HG02678 (cell line): ENCODE measurements at regions not wholly inside any gene's neighbourhood (a gene's known extent, or its start where the extent isn't known, plus 50 kb on each side); places are given as distances from the start of the nearest gene placed in this dataset.
"Not testable (repeated sequence)": the region's sequence is repeated elsewhere in the genome, so short reads cannot be mapped to it uniquely, and the experiment has no call there.

Experiments used
- ATAC-seq: cut with Tn5 transposase; IDR thresholded peaks from one replicate; pipeline ENCODE4 v1.9.1; 2021; ENCODE audit warnings: mild to moderate bottlenecking, moderate library complexity; ENCODE audit not compliant: unreplicated experiment

- ATAC-seq = no peak
These were observed 130.4 kb upstream of the PAK3 start for GRCh38 chrX:110965409-110966090.

- no peak for ATAC-seq
These were observed 131.2 kb upstream of the PAK3 start for GRCh38 chrX:110964786-110965185.

GRCh38 chrX:110962451-110962850, 133.5 kb upstream of the PAK3 start:
- no peak for ATAC-seq

GRCh38 chrX:110955706-110956105, 140.3 kb upstream of the PAK3 start:
- ATAC-seq = no peak

- no peak for ATAC-seq
These were observed 141.4 kb upstream of the PAK3 start for GRCh38 chrX:110954428-110955100.

DNA sequence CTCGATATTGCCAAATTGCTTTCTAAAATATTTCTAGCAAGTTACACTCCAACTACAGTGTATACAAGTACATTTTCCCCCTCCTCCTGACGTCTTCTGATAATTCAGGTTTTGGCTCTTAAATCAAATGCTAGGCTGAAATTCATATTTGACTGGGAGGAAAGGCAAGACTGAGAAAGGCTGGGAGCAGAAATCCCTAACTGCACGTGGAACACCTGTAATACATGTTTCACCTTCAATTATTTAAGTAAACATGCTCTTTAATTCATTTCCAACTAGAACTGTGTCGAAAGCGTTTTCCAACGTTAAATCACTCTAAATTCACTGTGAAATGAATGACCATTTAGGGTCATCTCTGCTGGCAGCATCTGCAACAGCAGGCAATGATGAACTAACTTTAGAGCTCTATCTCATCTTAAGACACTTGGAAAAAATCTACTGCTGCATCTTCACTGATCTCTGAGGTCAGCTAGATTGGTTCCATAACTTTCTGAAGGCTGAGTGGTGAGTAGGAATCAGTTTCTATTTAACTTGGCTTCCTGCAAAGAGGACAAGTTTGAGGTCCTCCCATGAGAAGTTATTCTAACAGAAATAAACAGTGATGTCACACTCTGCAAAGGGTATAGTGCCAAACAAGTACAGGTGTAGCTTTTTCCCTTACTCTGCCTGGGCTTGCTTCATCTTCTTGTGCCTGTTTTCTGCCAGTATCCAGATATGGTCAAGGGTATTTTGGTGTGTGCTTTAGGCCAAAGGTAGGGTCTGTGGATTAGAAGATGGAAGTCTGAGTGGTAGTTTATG, 144.3 kb upstream of the PAK3 start:
- ATAC-seq = no peak

DNA sequence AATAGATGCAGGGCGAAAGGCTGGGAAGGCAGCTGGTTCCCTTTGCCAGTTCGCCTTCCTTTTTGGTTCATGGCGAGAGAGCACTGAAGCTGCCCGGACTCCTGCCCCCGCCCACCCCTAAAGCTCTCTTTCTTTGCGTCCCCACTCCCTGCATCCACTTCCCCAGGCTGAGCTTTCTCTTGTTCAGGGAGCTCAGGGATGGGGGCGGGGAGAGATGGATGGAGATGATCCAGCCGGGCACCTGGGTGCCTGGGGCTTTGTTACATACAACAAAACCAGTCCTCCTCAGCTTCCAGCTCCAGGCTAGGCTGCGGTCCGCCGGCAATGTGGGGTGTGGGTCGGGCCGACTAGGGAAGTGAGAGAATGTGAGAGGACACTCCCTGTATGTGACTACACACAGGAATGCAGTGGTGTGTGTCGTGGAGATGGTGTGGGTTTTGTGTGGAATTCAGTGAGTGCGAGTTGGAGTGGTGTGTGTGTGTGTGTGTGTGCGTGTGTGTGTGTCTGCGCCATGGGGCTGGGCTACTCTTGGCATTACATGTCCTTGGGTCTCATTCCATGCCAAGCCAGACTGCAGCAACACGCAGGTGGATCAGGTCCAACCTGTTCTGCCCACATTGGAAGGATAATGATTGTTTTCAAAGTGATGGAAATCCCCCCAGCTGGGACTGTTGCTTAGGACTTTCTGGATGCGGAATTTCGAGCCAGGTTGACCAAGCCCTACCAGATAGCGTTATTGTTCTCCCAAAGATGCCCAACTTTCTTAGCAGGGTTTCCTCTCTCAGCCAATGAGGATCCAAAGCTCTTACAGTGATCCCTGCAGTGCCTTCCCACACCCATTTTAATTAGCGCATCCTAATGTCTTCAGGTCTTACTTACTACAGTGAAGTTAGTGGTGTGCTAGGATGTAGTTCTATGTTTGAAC, 149.4 kb upstream of the CHRDL1 start:
- ATAC-seq = no peak

GRCh38 chrX:110944311-110944750, 148.7 kb upstream of the CHRDL1 start:
- no peak for ATAC-seq

GRCh38 chrX:110941906-110942305, 146.3 kb upstream of the CHRDL1 start:
- no peak for ATAC-seq

- no peak for ATAC-seq
These were observed 143.5 kb upstream of the CHRDL1 start for GRCh38 chrX:110938977-110939732.

DNA sequence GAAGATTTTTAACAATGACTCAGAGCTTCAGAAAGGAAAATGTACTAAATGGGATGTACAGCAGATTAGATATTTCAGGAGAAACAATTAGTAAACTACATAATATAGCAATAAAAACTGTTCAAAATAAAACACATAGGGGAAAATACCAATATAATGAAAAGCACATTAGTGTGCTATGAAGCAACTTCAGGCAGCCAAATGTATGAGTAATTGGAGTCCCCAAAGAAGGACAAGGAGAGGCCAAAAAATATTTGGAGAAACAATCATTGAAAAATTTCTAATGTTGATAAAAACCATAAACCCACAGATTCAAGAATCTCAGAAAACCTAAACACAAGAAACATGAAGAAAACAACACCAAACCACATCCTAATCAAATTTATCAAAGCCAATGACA, 129.3 kb upstream of the CHRDL1 start:
- no peak for ATAC-seq

DNA sequence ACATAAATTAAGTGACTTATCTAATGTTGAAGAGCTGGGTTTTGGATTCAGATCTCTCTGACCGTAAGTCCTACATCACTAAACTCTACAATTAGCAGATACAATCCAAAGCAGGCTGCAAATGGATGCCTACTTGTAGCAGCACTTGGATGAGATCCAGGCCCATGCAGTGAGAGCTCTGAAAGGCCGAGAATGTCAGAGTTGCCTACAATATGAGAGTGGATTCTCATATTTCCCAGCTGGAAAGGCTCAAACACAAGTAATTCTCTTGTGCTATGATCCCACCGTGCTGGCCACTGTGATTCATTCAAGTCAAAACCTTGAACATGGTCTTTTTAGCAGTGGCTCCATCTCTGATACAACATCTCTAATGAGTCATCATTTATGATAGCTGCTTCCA, 125.4 kb upstream of the CHRDL1 start:
- no peak for ATAC-seq

DNA sequence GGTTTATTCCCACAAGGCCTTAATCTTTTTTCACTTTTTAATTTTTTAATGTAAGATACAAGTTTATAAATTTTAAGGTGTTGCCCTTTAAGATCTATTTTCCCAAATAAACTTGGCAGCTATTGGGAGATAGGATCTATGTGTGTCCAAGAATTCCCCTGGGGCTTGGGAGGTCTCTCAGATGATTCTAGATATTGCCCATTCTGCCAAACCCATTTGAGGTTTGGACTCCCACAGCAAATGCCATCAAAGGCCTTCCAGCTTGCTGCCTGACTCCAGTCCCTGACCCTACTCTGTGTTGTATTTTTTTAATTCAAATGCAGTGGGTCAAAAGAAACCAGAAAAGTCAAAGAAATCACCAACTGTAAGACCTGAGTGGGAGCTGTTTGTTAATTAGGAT, 120.0 kb upstream of the CHRDL1 start:
- no peak for ATAC-seq

DNA sequence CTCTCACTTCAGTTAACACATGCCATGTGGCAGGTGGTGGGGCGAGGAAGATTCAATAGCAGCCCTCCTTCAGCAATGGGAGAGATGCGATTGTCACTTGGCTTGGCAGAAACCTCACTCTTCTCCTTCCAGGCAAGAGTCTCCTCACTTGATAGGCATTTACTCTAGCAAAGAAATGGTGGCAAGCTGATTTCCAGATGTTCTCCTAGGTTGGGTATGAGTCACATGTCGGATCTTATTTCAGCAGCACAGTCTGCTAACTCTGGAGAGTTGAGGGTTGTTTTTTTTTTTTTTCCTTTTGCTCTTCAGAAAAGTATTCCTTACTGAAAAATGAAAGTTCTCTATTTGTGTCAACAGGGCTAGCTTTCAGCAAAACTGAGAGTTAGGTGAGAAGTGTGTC, 119.5 kb upstream of the CHRDL1 start:
- ATAC-seq = no peak

DNA sequence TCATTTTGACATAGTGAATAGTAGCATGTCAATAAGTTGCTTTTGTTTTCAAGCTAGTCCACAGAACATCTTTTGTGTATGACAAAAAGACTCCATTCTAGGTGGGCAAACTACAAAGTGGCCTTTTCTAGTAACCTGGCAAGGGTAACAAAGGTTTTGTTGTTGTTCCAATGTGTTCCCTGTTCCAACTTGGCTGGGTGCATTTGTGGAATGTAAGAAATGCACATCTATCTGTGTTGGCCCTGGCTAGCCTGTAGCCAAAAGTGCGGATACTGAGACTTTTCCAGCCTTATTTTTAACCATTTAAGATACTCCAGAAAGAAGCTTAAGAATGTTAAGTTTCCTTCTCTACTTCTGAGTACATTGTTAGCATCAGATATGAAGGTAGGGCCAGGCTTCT, 118.7 kb upstream of the CHRDL1 start:
- no peak for ATAC-seq

DNA sequence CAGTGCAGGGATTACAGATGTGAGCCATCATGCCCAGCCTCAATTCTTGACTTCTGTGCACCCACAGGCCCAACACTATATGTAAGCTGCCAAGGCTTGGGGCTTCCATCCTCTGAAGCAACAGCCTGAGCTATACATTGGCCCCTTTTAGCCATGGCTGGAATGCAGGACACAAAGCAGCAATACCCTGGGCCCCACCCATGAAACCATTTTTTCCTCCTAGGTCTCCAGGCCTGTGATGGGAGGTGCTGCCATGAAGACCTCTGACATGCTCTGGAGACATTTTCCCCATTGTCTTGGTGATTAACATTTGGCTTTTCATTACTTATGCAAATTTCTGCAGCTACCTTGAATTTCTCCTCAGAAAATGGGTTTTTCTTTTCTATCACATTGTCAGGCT, 109.1 kb upstream of the CHRDL1 start:
- not testable (repeated sequence) for ATAC-seq

- no peak for ATAC-seq
These were observed 86.4 kb upstream of the CHRDL1 start for GRCh38 chrX:110881971-110882370.

- no peak for ATAC-seq
These were observed 81.7 kb upstream of the CHRDL1 start for GRCh38 chrX:110877326-110877725.

DNA sequence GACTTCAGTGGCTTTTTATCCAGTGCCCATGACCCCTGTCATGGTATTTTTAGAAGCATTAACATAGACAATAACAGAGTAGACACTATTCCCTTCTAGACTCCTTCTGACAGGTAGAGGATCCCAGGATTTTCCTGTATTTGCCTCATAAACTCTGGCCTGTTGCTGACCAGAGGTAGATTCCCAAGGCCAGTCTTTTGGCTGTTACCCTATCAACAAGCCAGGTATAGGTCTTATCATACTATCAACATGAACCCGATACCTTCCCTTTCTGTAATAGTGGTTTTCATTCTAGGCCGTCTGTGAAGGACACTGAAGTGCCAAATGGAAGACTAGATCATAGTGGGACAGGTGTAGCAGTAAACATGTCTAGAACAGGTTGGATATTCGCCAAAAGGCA, 76.2 kb upstream of the CHRDL1 start:
- no peak for ATAC-seq

GRCh38 chrX:110866421-110866820, 70.8 kb upstream of the CHRDL1 start:
- no peak for ATAC-seq
